Endodermal cell (in vitro differentiated cells): ENCODE measurements at regions not wholly inside any gene's neighbourhood (a gene's known extent, or its start where the extent isn't known, plus 50 kb on each side); places are given as distances from the start of the nearest gene placed in this dataset.

Source experiments
- DNase-seq: peaks from one replicate; pipeline ENCODE4 v3.0.0-alpha.2; 2017
- H3K27ac ChIP-seq: 2 replicates; pipeline ENCODE4 v1.5.1; 2013; ENCODE audit warnings: mild to moderate bottlenecking, low read depth, low read length, moderate library complexity
- H3K27me3 ChIP-seq: 2 replicates; pipeline ENCODE4 v1.6.1; 2013; ENCODE audit warnings: mild to moderate bottlenecking, low read length, moderate library complexity; ENCODE audit not compliant: insufficient read depth, control insufficient read depth, poor library complexity, severe bottlenecking
- H3K36me3 ChIP-seq: 2 replicates; pipeline ENCODE4 v1.7.0; 2013; ENCODE audit warnings: mild to moderate bottlenecking, low read length, moderate library complexity; ENCODE audit not compliant: control insufficient read depth, insufficient read depth
- H3K4me1 ChIP-seq: one replicate; pipeline ENCODE4 v1.7.0; 2013; ENCODE audit warnings: low read length; ENCODE audit not compliant: control insufficient read depth, insufficient read depth
- H3K4me3 ChIP-seq: 2 replicates; pipeline ENCODE4 v1.5.1; 2013; ENCODE audit warnings: mild to moderate bottlenecking, low read length, moderate library complexity
- H3K9ac ChIP-seq: 2 replicates; pipeline ENCODE4 v1.6.1; 2013; ENCODE audit warnings: mild to moderate bottlenecking, low read length, moderate library complexity; ENCODE audit not compliant: poor library complexity, severe bottlenecking; ENCODE audit errors: extremely low read depth
- H3K9me3 ChIP-seq: 2 replicates; pipeline ENCODE4 v1.6.1; 2013; ENCODE audit warnings: mild to moderate bottlenecking, low read length, moderate library complexity; ENCODE audit not compliant: control insufficient read depth
- H3K27ac Mint-ChIP-seq: 2 replicates; pipeline ENCODE4 v1.8.0; 2020; ENCODE audit warnings: mixed read lengths
- H3K27me3 Mint-ChIP-seq: 2 replicates; pipeline ENCODE4 v1.8.0; 2021; ENCODE audit warnings: mild to moderate bottlenecking, mixed read lengths; ENCODE audit not compliant: insufficient read depth
- H3K36me3 Mint-ChIP-seq: 2 replicates; pipeline ENCODE4 v1.8.0; 2020; ENCODE audit warnings: low read depth, mixed read lengths
- H3K4me1 Mint-ChIP-seq: 2 replicates; pipeline ENCODE4 v1.8.0; 2020; ENCODE audit warnings: mixed read lengths
- H3K4me3 Mint-ChIP-seq: 2 replicates; pipeline ENCODE4 v1.8.0; 2020; ENCODE audit warnings: mild to moderate bottlenecking, moderate library complexity, mixed read lengths
- H3K9me3 Mint-ChIP-seq: 2 replicates; pipeline ENCODE4 v1.8.0; 2020; ENCODE audit warnings: mild to moderate bottlenecking, mixed read lengths
- WGBS, 2 experiments: methylation state at CpG; one replicate each; pipeline versions ENCODE4 v1.1.5 to v1.1.7; 2013; ENCODE audit warnings: missing lambda C conversion rate in 2 of 2, mixed read lengths in 1 of 2; ENCODE audit not compliant: insufficient coverage in 1 of 2, insufficient read length in 1 of 2; 5-methylcytosine and 5-hydroxymethylcytosine counted together
- TF ChIP-seq, protein P1 (sequence below): fragments of 200-600 bp; sonication (generic); conservative IDR thresholded peaks from 2 replicates; pipeline ENCODE4 v1.5.0; 2021; ENCODE audit warnings: antibody characterized with exemption, mild to moderate bottlenecking

- Histone ChIP-seq H3K27me3 (no peaks in the 10 kb centered on the region), H3K4me3 (no peak overlapping the region), H3K9ac (no peak overlapping the region), H3K4me1 (peaks cover 2% of the 10 kb centered on the region), H3K36me3 (no peaks in the 10 kb centered on the region), H3K27ac (no peak overlapping the region), H3K9me3 (peaks cover 12% of the 10 kb centered on the region)
- H3K27ac Mint-ChIP-seq = no peak overlapping the region
- TF ChIP-seq, protein P1, sequence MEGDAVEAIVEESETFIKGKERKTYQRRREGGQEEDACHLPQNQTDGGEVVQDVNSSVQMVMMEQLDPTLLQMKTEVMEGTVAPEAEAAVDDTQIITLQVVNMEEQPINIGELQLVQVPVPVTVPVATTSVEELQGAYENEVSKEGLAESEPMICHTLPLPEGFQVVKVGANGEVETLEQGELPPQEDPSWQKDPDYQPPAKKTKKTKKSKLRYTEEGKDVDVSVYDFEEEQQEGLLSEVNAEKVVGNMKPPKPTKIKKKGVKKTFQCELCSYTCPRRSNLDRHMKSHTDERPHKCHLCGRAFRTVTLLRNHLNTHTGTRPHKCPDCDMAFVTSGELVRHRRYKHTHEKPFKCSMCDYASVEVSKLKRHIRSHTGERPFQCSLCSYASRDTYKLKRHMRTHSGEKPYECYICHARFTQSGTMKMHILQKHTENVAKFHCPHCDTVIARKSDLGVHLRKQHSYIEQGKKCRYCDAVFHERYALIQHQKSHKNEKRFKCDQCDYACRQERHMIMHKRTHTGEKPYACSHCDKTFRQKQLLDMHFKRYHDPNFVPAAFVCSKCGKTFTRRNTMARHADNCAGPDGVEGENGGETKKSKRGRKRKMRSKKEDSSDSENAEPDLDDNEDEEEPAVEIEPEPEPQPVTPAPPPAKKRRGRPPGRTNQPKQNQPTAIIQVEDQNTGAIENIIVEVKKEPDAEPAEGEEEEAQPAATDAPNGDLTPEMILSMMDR = no peak
- no peaks in the 10 kb centered on the region for H3K36me3 Mint-ChIP-seq
- H3K4me3 Mint-ChIP-seq = no peak overlapping the region
- WGBS, 2 experiments = 82% methylated on average over 11 of the region's 11 CpGs
- peaks cover 28% of the 10 kb centered on the region for H3K4me1 Mint-ChIP-seq
- peaks cover 7% of the 10 kb centered on the region for H3K9me3 Mint-ChIP-seq
- peaks cover 3% of the 10 kb centered on the region for H3K27me3 Mint-ChIP-seq
- peak; percentile 37 for DNase-seq
Observed at GRCh38 chr2:128394007-128394730, 75.5 kb upstream of the HS6ST1 start.

- whole genome bisulfite sequencing, 2 experiments = 61 to 82% methylated on average over 3 to 9 of the region's 10 CpGs
- H3K27me3 Mint-ChIP-seq = peaks cover 3% of the 10 kb centered on the region
Observed at GRCh38 chr2:128395196-128395595, 76.5 kb upstream of the HS6ST1 start.

DNA sequence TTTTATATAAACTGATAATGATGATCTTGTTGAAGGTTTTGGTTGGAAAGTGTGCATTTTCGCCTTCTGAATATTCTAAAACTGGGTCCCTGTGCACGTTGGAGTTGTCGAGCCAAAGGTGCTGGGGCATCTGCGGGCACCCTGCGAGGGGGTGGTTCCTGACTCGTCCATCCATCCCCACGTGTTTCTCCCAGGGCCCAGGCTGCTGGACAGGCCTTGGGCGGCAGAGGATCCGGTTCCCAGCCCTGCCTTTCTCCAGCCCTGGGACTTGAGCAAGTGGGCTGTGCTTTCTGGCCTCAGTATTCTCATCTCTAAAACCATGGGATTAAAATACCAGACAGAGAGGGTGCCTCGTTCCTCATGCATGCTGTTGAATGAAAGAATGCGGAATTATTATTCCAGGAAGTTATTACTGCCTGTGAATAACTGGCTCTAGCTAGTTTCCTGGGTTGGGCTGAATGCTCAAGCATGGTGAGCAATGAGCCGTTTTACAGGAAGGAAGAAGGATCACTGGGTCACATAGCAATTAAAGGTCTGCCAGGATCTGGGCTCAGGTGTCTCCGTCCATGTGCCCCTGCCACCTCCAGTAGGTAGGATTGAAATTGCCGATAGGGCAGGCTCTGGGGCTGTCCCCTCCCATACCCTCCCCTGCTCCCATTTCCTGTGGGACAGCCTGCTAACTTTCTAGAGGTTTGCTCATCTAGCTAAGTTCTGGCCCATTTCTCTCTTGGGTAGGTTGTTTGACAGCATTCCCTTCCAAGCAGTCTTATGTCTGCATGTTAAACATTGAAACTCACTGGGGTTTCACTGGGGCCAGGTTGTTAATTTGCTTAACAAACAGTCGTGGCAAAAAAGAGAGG lies 77.2 kb upstream of the HS6ST1 start:
- no peaks in the 10 kb centered on the region for H3K36me3 ChIP-seq
- DNase-seq = peak; percentile 51
- peaks cover 3% of the 10 kb centered on the region for H3K36me3 Mint-ChIP-seq
- peaks cover 2% of the 10 kb centered on the region for H3K4me1 ChIP-seq
- 91 to 95% methylated on average over 13 to 14 of the region's 15 CpGs for WGBS, 2 experiments
- TF ChIP-seq, protein P1 = no peak
- H3K9me3 Mint-ChIP-seq = peaks cover 9% of the 10 kb centered on the region
- no peak overlapping the region for H3K4me3 ChIP-seq
- H3K27ac ChIP-seq = peak overlapping the region; percentile 93
- no peaks in the 10 kb centered on the region for H3K27me3 ChIP-seq
- H3K4me3 Mint-ChIP-seq = no peak overlapping the region
- no peak overlapping the region for H3K27ac Mint-ChIP-seq
- peaks cover 23% of the 10 kb centered on the region for H3K4me1 Mint-ChIP-seq
- H3K9me3 ChIP-seq = peaks cover 17% of the 10 kb centered on the region
- H3K9ac ChIP-seq = no peak overlapping the region
- H3K27me3 Mint-ChIP-seq = peaks cover 8% of the 10 kb centered on the region

More at GRCh38 chr2:128395196-128395595, 76.5 kb upstream of the HS6ST1 start:
- Mint-ChIP-seq H3K4me1 (peaks cover 23% of the 10 kb centered on the region), H3K4me3 (no peak overlapping the region), H3K36me3 (no peaks in the 10 kb centered on the region), H3K27ac (no peak overlapping the region), H3K9me3 (peaks cover 7% of the 10 kb centered on the region)
- H3K27ac ChIP-seq = no peak overlapping the region
- peaks cover 12% of the 10 kb centered on the region for H3K9me3 ChIP-seq
- H3K27me3 ChIP-seq = no peaks in the 10 kb centered on the region
- H3K4me1 ChIP-seq = peaks cover 2% of the 10 kb centered on the region
- no peak overlapping the region for H3K9ac ChIP-seq
- no peaks in the 10 kb centered on the region for H3K36me3 ChIP-seq
- TF ChIP-seq, protein P1 = no peak
- DNase-seq = peak; percentile 44
- no peak overlapping the region for H3K4me3 ChIP-seq
